Endothelial cell of umbilical vein (primary cell): ENCODE measurements at regions not wholly inside any gene's neighbourhood (a gene's known extent, or its start where the extent isn't known, plus 50 kb on each side); places are given as distances from the start of the nearest gene placed in this dataset.
"Not testable (repeated sequence)": the region's sequence is repeated elsewhere in the genome, so short reads cannot be mapped to it uniquely, and the experiment has no call there.

ENCODE experiments used
- BruUV-seq: library from RNA; stranded (reverse); fragments of 400-500 nt; replicated peaks from 2 replicates; lab custom pipeline; 2021; lab: Mats Ljungman, UMichigan
- CTCF ChIA-PET: fragments of 300-600, 350-600 bp; sonication (Branson Sonifier 250); formaldehyde crosslinking; loops from one replicate; lab custom pipeline; 2021; ENCODE audit warnings: antibody characterized with exemption, inconsistent platforms; lab: Charles Lee
- POLR2A ChIA-PET: fragments of 300-600, 350-600 bp; sonication (Branson Sonifier 250); formaldehyde crosslinking; loops from one replicate; lab custom pipeline; 2021; ENCODE audit warnings: antibody characterized with exemption, inconsistent platforms; lab: Charles Lee
- DNase-seq: peaks from one replicate; pipeline ENCODE4 v3.0.0-alpha.2; 2011; ENCODE audit warnings: low read depth, low spot score
- FAIRE-seq: peaks from 2 replicates; lab custom pipeline; 2011; peaks lifted over from hg19 to GRCh38; lab: Jason Lieb, UNC
- H2AFZ ChIP-seq: 2 replicates; pipeline ENCODE4 v1.6.0; 2012; ENCODE audit warnings: low read depth, low read length, control low read depth, inconsistent platforms
- H3K27ac ChIP-seq: 2 replicates; pipeline ENCODE4 v1.5.1; 2011; ENCODE audit warnings: low read depth, mild to moderate bottlenecking, control low read depth, low read length, moderate library complexity; ENCODE audit not compliant: insufficient read depth
- H3K27me3 ChIP-seq, 2 experiments: 2 replicates each; pipeline versions ENCODE4 v1.6.0 to v1.6.1; 2011; ENCODE audit warnings: low read length in 2 of 2, mixed read lengths in 1 of 2; ENCODE audit not compliant: control insufficient read depth in 2 of 2, insufficient read depth in 2 of 2
- H3K36me3 ChIP-seq, 2 experiments: 2 replicates in 1 of 2; 3 replicates in 1 of 2; pipeline ENCODE4 v1.5.1; 2011; ENCODE audit warnings: low read length in 2 of 2, mild to moderate bottlenecking in 1 of 2, moderate library complexity in 1 of 2; ENCODE audit not compliant: control insufficient read depth in 2 of 2, insufficient read depth in 2 of 2; ENCODE audit errors: extremely low read depth in 1 of 2
- H3K4me1 ChIP-seq: 3 replicates; pipeline ENCODE4 v1.5.1; 2011; ENCODE audit warnings: mild to moderate bottlenecking, low read length; ENCODE audit not compliant: control insufficient read depth, insufficient read depth; ENCODE audit errors: extremely low read depth
- H3K4me2 ChIP-seq: 2 replicates; pipeline ENCODE4 v1.6.1; 2011; ENCODE audit warnings: low read length, control low read depth, mixed read lengths; ENCODE audit not compliant: insufficient read depth
- H3K4me3 ChIP-seq, 3 experiments: fragments of 200-600 bp in 1 of 3; sonication (generic), shearing (Covaris generic) in 1 of 3; replicated peaks in 1 of 3; 2 replicates each; pipeline ENCODE4 v1.5.1; 2011 to 2016; ENCODE audit warnings: control low read depth in 3 of 3, low read length in 3 of 3, mild to moderate bottlenecking in 2 of 3, inconsistent platforms in 1 of 3, low read depth in 1 of 3, moderate library complexity in 1 of 3; ENCODE audit not compliant: insufficient read depth in 1 of 3
- H3K79me2 ChIP-seq: 2 replicates; pipeline ENCODE4 v1.6.0; 2012; ENCODE audit warnings: low read length, inconsistent platforms; ENCODE audit not compliant: control insufficient read depth, insufficient read depth
- H3K9ac ChIP-seq: replicated peaks from 2 replicates; pipeline ENCODE3; 2011; ENCODE audit warnings: low read length, control low read depth; ENCODE audit not compliant: insufficient read depth; ENCODE audit errors: extremely low read depth
- H3K9me1 ChIP-seq: replicated peaks from 3 replicates; pipeline ENCODE4 v1.6.0; 2011; ENCODE audit warnings: mild to moderate bottlenecking, low read length; ENCODE audit not compliant: control insufficient read depth, insufficient read depth; ENCODE audit errors: extremely low read depth
- H3K9me3 ChIP-seq: replicated peaks from 2 replicates; pipeline ENCODE4 v1.5.1; 2012; ENCODE audit warnings: low read length, inconsistent platforms; ENCODE audit not compliant: control insufficient read depth, insufficient read depth
- H4K20me1 ChIP-seq: replicated peaks from 2 replicates; pipeline ENCODE3; 2011; ENCODE audit warnings: mild to moderate bottlenecking, low read length; ENCODE audit not compliant: control insufficient read depth, insufficient read depth; ENCODE audit errors: extremely low read depth
- dilution Hi-C: fragments of 300-500 bp; cut with MboI; formaldehyde crosslinking; loops from one replicate; pipeline ENCODE4 v1.15.0; 2019; ENCODE audit warnings: low sequenced_read_pairs; ENCODE audit not compliant: extremely low pct_ligation_motif_present
- intact Hi-C: fragments of 100-400 bp; cut with micrococcal nuclease; formaldehyde crosslinking; loops from one replicate; pipeline ENCODE4 v1.10.0; 2022

DNA sequence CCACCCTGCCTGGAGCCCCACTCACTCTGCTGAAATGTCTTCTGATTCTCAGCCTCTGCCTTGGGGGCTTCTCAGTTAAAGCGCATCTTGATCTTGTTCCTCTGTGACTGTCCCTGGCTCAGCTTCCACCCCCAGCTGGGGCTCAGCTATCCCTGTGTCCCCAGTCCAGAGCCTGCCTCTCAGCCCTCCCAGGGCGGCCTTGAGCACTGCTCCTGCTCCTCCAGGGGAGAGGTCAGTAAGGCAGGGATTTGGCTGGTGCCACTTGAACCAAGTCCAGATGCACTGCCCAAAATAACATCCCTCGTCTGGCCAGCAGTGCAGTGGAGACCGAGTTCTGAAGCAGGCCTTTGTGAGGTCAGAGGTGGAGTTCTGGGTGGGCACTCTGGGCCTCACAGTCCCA is 1950.8 kb downstream of the FOXD4L5 start:
- DNase-seq, CTCF ChIA-PET, H3K79me2 ChIP-seq, H3K9ac ChIP-seq, H2AFZ ChIP-seq, FAIRE-seq, dilution Hi-C loops, H4K20me1 ChIP-seq, H3K36me3 ChIP-seq, H3K4me1 ChIP-seq, intact Hi-C loops, H3K4me3 ChIP-seq, H3K27ac ChIP-seq, POLR2A ChIA-PET, H3K27me3 ChIP-seq, H3K9me1 ChIP-seq, BruUV-seq, H3K4me2 ChIP-seq, H3K9me3 ChIP-seq: not testable (repeated sequence)

DNA sequence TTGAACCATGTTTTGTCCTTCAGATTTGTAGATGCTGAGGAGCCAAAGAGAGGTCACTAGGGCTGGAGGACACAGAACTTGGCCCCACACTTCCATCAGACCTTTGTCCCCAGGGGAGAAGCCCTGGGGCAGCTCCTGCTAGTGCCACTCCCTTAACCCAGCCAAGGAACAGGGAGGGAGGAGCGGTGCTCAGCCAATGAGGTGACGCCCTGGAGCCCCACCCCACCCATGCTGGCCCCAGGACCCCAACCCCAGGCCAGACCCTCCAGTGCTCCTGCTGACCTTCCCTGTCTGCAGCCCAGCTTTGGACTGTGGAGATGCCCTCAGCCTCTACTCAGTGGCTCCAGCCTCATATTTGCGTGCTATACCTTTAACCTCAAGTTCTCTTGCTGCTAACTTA is 1951.9 kb downstream of the FOXD4L5 start:
- H3K4me2 ChIP-seq, H3K27ac ChIP-seq, H3K9me3 ChIP-seq, H3K27me3 ChIP-seq, H3K9me1 ChIP-seq, H3K9ac ChIP-seq, FAIRE-seq, CTCF ChIA-PET, POLR2A ChIA-PET, H2AFZ ChIP-seq, H4K20me1 ChIP-seq, H3K4me3 ChIP-seq, DNase-seq, intact Hi-C loops, H3K4me1 ChIP-seq, H3K36me3 ChIP-seq, BruUV-seq, H3K79me2 ChIP-seq, dilution Hi-C loops: not testable (repeated sequence)

DNA sequence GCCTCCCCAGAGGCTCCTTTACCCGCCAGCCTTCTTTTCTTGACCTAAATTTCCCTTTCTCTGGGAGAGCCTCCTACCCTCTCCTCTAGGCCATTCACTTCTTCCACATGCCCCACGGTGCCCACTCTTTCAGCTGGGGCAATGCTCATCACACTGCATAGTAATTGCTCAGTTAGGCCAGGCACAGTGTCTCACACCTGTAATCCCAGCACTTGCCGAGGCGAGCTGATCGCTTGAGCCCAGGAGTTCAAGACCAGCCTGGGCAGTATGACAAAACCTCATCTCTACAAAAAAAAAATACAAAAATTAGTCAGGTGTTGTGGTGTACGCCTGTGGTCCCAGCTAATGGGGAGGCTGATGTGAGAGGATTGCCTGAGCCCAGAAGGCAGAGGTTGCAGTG is 1956.7 kb downstream of the FOXD4L5 start:
- H3K27ac ChIP-seq, H3K79me2 ChIP-seq, H3K36me3 ChIP-seq, DNase-seq, H4K20me1 ChIP-seq, H3K4me3 ChIP-seq, H2AFZ ChIP-seq, intact Hi-C loops, H3K9me3 ChIP-seq, CTCF ChIA-PET, H3K27me3 ChIP-seq, H3K9me1 ChIP-seq, POLR2A ChIA-PET, BruUV-seq, H3K9ac ChIP-seq, FAIRE-seq, dilution Hi-C loops, H3K4me1 ChIP-seq, H3K4me2 ChIP-seq: not testable (repeated sequence)

DNA sequence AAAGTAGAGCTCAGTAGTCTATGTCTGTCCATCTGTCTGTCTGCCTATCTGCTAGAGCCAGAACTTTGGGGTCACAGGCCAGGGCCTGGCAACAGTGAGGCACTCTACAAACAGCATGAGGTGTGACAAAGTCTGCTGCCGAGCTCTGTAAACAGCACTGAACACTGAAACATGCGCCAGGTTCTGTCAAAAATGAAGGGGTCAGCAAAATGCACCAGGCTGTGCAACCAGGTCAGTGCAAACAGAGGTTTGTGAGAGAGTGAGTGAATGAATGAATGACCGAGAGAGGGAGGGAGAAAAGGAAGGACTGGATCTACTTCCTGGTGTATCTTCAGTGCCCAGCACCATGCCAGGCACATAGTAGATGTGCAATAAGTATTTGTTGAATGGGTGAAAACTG is 1957.8 kb downstream of the FOXD4L5 start:
- dilution Hi-C loops, H2AFZ ChIP-seq, H3K9me1 ChIP-seq, H3K36me3 ChIP-seq, H3K4me2 ChIP-seq, DNase-seq, H3K4me3 ChIP-seq, H3K9me3 ChIP-seq, FAIRE-seq, POLR2A ChIA-PET, H3K4me1 ChIP-seq, CTCF ChIA-PET, H3K27me3 ChIP-seq, H3K79me2 ChIP-seq, H4K20me1 ChIP-seq, H3K9ac ChIP-seq, BruUV-seq, H3K27ac ChIP-seq, intact Hi-C loops: not testable (repeated sequence)
